Left ventricle myocardium inferior (tissue), 1 donor: ENCODE measurements at regions not wholly inside any gene's neighbourhood (a gene's known extent, or its start where the extent isn't known, plus 50 kb on each side); places are given as distances from the start of the nearest gene placed in this dataset.

Experiments
- DNase-seq: peaks from one replicate; pipeline ENCODE4 v3.0.0-alpha.2; 2020
- H3K27ac ChIP-seq: fragments of 200-600 bp; replicated peaks from 2 replicates; pipeline ENCODE4 v1.8.0; 2021
- H3K27me3 ChIP-seq: fragments of 200-600 bp; 2 replicates; pipeline ENCODE4 v1.8.0; 2021; ENCODE audit warnings: low read depth
- H3K36me3 ChIP-seq: fragments of 200-600 bp; 2 replicates; pipeline ENCODE4 v1.8.0; 2021
- H3K4me1 ChIP-seq: fragments of 200-600 bp; 2 replicates; pipeline ENCODE4 v1.8.0; 2021
- H3K4me3 ChIP-seq: fragments of 200-600 bp; 2 replicates; pipeline ENCODE4 v1.8.0; 2021; ENCODE audit warnings: mild to moderate bottlenecking, moderate library complexity
- H3K9me3 ChIP-seq: fragments of 200-600 bp; replicated peaks from 2 replicates; pipeline ENCODE4 v1.8.0; 2021
- intact Hi-C: fragments of 100-400 bp; cut with micrococcal nuclease; formaldehyde crosslinking; loops from one replicate; pipeline ENCODE4 v1.11.0; 2022
- TF ChIP-seq, protein P1 (sequence below): fragments of 200-600 bp; IDR thresholded peaks from 2 replicates; pipeline ENCODE4 v1.8.0; 2021; ENCODE audit warnings: antibody characterized with exemption, mild to moderate bottlenecking, borderline replicate concordance
- donor health status: DM: no; HTN: yes; CAD: no; lungs with severe emphysema.

- TF ChIP-seq, protein P1, sequence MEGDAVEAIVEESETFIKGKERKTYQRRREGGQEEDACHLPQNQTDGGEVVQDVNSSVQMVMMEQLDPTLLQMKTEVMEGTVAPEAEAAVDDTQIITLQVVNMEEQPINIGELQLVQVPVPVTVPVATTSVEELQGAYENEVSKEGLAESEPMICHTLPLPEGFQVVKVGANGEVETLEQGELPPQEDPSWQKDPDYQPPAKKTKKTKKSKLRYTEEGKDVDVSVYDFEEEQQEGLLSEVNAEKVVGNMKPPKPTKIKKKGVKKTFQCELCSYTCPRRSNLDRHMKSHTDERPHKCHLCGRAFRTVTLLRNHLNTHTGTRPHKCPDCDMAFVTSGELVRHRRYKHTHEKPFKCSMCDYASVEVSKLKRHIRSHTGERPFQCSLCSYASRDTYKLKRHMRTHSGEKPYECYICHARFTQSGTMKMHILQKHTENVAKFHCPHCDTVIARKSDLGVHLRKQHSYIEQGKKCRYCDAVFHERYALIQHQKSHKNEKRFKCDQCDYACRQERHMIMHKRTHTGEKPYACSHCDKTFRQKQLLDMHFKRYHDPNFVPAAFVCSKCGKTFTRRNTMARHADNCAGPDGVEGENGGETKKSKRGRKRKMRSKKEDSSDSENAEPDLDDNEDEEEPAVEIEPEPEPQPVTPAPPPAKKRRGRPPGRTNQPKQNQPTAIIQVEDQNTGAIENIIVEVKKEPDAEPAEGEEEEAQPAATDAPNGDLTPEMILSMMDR: no peak
- intact Hi-C loops: no loop called here
- no peak overlapping the region for H3K4me3 ChIP-seq
- no peak for DNase-seq
- H3K36me3 ChIP-seq: no peaks in the 10 kb centered on the region
- no peaks in the 10 kb centered on the region for H3K27me3 ChIP-seq
- no peak overlapping the region for H3K27ac ChIP-seq
- H3K9me3 ChIP-seq: no peaks in the 10 kb centered on the region
- no peaks in the 10 kb centered on the region for H3K4me1 ChIP-seq
Observed at GRCh38 chr2:67309281-67309680, 87.9 kb upstream of the ETAA1 start.

- TF ChIP-seq, protein P1: no peak
- DNase-seq: no peak
- Histone ChIP-seq H3K9me3 (no peaks in the 10 kb centered on the region), H3K36me3 (no peaks in the 10 kb centered on the region), H3K27me3 (no peaks in the 10 kb centered on the region), H3K4me1 (no peaks in the 10 kb centered on the region), H3K4me3 (no peak overlapping the region), H3K27ac (no peak overlapping the region)
- intact Hi-C loops: no loop called here
Observed at GRCh38 chr2:67311536-67311935, 85.6 kb upstream of the ETAA1 start.

DNA sequence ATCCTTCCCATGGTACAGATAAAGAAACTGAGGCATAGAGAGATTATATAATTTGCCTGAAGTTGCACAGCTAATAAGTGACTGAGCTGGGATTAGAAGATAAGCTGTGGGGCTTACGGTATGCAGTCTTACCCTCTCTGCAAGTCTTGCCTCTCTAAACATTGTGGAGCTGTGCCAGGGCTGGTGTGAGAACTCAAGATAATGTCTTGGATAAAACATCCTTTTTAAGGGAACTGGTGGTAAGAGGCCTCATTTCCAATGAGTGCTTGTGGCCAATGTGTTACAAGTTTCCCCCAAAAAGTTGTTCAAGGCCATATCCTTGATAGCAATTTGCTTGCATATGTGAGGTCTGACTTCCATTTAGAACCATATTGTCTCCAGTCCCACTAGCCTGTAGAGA, 84.3 kb upstream of the ETAA1 start:
- intact Hi-C loops: no loop called here
- H3K27me3 ChIP-seq: no peaks in the 10 kb centered on the region
- H3K4me1 ChIP-seq: no peaks in the 10 kb centered on the region
- TF ChIP-seq, protein P1: no peak
- H3K27ac ChIP-seq: no peak overlapping the region
- no peaks in the 10 kb centered on the region for H3K36me3 ChIP-seq
- H3K4me3 ChIP-seq: no peak overlapping the region
- no peak for DNase-seq
- no peaks in the 10 kb centered on the region for H3K9me3 ChIP-seq

DNA sequence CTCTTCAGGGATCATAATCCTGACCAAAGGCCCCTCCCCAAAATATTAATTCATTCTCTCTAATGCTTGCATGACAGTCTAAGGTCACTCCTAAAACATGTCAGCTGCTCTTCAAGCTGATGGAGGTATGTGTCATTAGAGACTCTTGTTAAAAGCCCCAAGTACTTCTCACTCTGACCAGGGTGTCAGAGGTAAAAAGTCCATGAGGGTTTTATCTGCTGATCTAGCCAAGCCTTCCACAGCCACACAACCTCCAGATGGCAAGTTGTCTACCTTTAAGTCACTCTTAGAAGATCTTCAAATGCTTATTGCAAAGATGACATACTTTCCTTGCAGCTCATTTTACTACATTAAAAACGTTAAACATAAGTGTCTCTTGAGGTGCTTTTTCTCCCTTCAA, 83.6 kb upstream of the ETAA1 start:
- H3K4me1 ChIP-seq: no peaks in the 10 kb centered on the region
- no peak overlapping the region for H3K4me3 ChIP-seq
- H3K27me3 ChIP-seq: peaks cover 1% of the 10 kb centered on the region
- intact Hi-C loops: no loop called here
- DNase-seq: no peak
- H3K36me3 ChIP-seq: no peaks in the 10 kb centered on the region
- H3K9me3 ChIP-seq: no peaks in the 10 kb centered on the region
- no peak overlapping the region for H3K27ac ChIP-seq
- TF ChIP-seq, protein P1: no peak

DNA sequence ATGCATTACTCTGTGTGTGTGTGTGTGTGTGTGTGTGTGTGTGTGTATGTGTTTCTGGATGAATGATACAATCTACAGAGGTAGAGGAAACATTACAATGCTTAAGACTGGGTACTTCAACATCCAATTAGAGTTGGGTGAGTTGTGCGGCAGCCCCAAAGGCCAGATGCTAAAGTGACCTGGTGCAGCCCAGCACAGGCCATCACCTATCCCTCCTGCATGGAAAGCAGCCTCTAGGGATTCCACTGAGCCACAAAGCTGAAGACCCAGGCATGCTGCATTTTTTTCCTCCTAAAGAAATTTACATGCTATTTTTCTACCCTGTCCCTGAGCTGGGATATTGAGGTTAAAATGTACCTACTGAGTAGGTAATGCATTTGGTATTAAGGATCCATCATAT, 79.1 kb upstream of the ETAA1 start:
- intact Hi-C loops: no loop called here
- Histone ChIP-seq H3K36me3 (no peaks in the 10 kb centered on the region), H3K27me3 (peaks cover 6% of the 10 kb centered on the region), H3K27ac (no peak overlapping the region), H3K4me1 (peaks cover 7% of the 10 kb centered on the region), H3K9me3 (no peaks in the 10 kb centered on the region), H3K4me3 (no peak overlapping the region)
- TF ChIP-seq, protein P1: no peak
- no peak for DNase-seq

- H3K9me3 ChIP-seq: no peaks in the 10 kb centered on the region
- H3K36me3 ChIP-seq: no peaks in the 10 kb centered on the region
- H3K27me3 ChIP-seq: peaks cover 6% of the 10 kb centered on the region
- H3K4me1 ChIP-seq: peaks cover 7% of the 10 kb centered on the region
- H3K27ac ChIP-seq: no peak overlapping the region
- no peak overlapping the region for H3K4me3 ChIP-seq
- intact Hi-C loops: no loop called here
- no peak for DNase-seq
- TF ChIP-seq, protein P1: no peak
Observed at GRCh38 chr2:67318563-67318962, 78.6 kb upstream of the ETAA1 start.
